ENCODE measurements at regions not wholly inside any gene's neighbourhood (a gene's known extent, or its start where the extent isn't known, plus 50 kb on each side); places are given as distances from the start of the nearest gene placed in this dataset.

DNA sequence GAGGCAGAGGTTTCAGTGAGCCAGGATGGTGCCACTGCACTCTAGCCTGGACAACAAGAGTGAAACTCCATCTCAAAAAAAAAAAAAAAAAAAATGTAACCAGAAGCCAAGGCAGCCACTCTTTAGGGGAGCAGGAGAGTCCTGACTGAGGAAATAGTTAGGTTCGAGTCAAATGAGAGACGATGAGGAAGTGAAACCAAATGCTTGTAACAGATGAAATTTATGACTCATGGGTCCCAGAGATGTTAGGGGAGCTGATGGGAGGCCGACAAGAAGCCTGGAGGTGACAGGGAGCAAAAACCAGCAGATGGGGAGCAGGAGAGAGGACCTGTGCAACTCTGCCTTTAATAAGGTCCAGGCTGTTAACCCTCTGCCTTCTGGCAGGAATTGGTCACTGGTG lies 756.1 kb upstream of the DDX18 start:
- no peaks in the 10 kb centered on the region for H3K4me1 ChIP-seq (replicated peaks)
- H3K9me3 ChIP-seq = no peaks in the 10 kb centered on the region
- no peaks in the 10 kb centered on the region for H3K36me3 ChIP-seq
- TF ChIP-seq, protein P1, sequence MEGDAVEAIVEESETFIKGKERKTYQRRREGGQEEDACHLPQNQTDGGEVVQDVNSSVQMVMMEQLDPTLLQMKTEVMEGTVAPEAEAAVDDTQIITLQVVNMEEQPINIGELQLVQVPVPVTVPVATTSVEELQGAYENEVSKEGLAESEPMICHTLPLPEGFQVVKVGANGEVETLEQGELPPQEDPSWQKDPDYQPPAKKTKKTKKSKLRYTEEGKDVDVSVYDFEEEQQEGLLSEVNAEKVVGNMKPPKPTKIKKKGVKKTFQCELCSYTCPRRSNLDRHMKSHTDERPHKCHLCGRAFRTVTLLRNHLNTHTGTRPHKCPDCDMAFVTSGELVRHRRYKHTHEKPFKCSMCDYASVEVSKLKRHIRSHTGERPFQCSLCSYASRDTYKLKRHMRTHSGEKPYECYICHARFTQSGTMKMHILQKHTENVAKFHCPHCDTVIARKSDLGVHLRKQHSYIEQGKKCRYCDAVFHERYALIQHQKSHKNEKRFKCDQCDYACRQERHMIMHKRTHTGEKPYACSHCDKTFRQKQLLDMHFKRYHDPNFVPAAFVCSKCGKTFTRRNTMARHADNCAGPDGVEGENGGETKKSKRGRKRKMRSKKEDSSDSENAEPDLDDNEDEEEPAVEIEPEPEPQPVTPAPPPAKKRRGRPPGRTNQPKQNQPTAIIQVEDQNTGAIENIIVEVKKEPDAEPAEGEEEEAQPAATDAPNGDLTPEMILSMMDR (IDR thresholded peaks at IDR 0.05) = no peak
- no peak for TF ChIP-seq POLR2AphosphoS5 (IDR thresholded peaks at IDR 0.05)
- no peak for TF ChIP-seq POLR2A (IDR thresholded peaks at IDR 0.05)
- DNase-seq (ENCODE audit: low spot score) = no peak
- WGBS = 71% methylated on average over 3 of the region's 3 CpGs
- no peaks in the 10 kb centered on the region for H3K27me3 ChIP-seq (replicated peaks; ENCODE audit: insufficient read depth)
- H3K27ac ChIP-seq = no peak overlapping the region
- H3K4me3 ChIP-seq = no peak overlapping the region
- intact Hi-C loops (cut with DNase I) = no loop called here

DNA sequence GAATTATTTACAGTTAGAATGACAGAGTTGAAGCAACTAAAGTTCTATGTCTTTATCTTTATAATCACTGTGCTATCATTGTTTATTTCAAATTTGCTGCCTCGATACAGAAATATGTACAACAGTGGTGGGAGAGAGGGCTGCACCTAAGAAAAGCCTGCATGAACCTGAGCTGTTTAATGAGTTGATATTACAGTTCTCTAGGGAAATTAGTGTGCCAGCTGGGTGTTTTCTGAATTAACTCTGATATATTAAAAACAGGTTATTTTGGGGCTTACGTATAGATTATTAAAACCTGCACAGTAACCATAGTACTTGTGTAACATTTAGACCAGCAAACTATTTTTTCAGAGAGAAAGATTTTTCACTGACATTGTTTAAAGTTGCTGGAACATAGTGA lies 750.5 kb upstream of the DDX18 start:
- Histone ChIP-seq H3K27ac (no peak overlapping the region), H3K9me3 (no peaks in the 10 kb centered on the region), H3K36me3 (no peaks in the 10 kb centered on the region), H3K4me1 (replicated peaks) (no peaks in the 10 kb centered on the region), H3K4me3 (no peak overlapping the region), H3K27me3 (replicated peaks; ENCODE audit: insufficient read depth) (no peaks in the 10 kb centered on the region)
- 7% methylated on average over 2 of the region's 2 CpGs for WGBS
- intact Hi-C loops (cut with DNase I) = no loop called here
- no peak for DNase-seq (ENCODE audit: low spot score)
- TF ChIP-seq POLR2AphosphoS5 (IDR thresholded peaks at IDR 0.05) = no peak
- TF ChIP-seq, protein P1 (IDR thresholded peaks at IDR 0.05) = no peak

DNA sequence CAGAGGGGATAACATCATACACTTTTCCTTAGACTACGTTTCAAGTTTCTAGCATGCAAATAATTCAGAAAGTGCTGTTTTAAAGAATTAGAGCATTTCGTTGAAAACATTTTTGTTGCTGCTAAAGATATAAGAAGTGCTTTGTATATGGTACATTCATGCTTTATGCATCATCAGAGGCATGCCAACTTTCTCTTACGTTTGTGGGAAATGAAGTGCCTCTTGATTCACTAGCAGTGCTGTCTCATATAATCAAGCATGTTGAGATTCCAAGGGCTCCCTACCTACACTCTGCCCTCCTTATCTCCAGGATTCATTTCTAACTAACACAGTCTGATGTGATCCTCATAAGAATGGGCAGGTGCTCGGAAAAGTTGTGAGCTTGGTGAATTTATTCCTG lies 748.6 kb upstream of the DDX18 start:
- DNase-seq (ENCODE audit: low spot score) = no peak
- Histone ChIP-seq H3K27ac (no peak overlapping the region), H3K27me3 (replicated peaks; ENCODE audit: insufficient read depth) (no peaks in the 10 kb centered on the region), H3K36me3 (no peaks in the 10 kb centered on the region), H3K4me3 (no peak overlapping the region), H3K9me3 (no peaks in the 10 kb centered on the region), H3K4me1 (replicated peaks) (no peaks in the 10 kb centered on the region)
- TF ChIP-seq POLR2AphosphoS5 (IDR thresholded peaks at IDR 0.05) (no peak), POLR2A (IDR thresholded peaks at IDR 0.05) (no peak)
- TF ChIP-seq, protein P1 (IDR thresholded peaks at IDR 0.05) = no peak
- 70% methylated on average over 4 of the region's 4 CpGs for WGBS
- intact Hi-C loops (cut with DNase I) = no loop called here

DNA sequence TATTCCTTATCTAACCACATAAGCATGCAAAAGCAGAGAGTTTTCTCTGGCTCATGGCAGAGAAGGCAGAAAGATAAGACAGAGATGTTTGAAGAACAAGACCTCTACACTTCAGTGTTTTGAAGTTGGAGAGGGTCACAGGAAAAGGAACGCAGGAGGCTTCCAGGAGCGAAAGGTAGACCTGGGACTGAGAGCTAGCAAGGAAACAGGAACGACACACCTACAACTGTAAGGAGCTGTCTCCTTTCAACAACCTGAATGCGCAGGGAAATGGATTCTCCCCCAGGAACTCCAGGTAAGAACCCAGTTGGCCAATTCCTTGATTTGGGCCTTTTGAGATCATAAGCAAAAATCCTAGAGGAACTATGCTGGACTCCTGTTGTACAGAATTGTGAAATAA lies 746.6 kb upstream of the DDX18 start:
- Histone ChIP-seq H3K4me3 (no peak overlapping the region), H3K36me3 (no peaks in the 10 kb centered on the region), H3K9me3 (no peaks in the 10 kb centered on the region), H3K27ac (no peak overlapping the region), H3K4me1 (replicated peaks) (no peaks in the 10 kb centered on the region), H3K27me3 (replicated peaks; ENCODE audit: insufficient read depth) (no peaks in the 10 kb centered on the region)
- 94% methylated on average over 4 of the region's 4 CpGs for WGBS
- DNase-seq (ENCODE audit: low spot score) = no peak
- intact Hi-C loops (cut with DNase I) = no loop called here
- no peak for TF ChIP-seq POLR2AphosphoS5 (IDR thresholded peaks at IDR 0.05)
- TF ChIP-seq POLR2A (IDR thresholded peaks at IDR 0.05) = no peak
- TF ChIP-seq, protein P1 (IDR thresholded peaks at IDR 0.05) = no peak

DNA sequence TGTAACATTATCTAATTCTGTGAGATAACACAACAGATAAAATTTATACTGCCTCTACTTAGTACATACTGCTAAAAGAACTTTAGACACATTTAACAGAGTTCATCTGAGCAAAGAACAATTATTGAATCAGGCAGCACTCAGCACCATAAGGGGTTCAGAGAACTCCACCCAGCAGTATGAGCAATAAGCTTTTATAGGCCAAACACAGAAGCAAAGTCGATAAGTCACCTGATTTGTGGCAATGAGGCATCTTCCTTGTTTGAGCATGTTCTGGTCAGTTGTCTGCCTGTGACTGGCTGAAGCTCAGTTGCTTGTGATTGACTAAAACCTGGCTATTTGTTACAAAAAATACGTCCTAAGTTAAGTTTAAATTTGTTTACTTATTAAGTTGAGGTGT lies 746.1 kb upstream of the DDX18 start:
- TF ChIP-seq, protein P1 (IDR thresholded peaks at IDR 0.05) = no peak
- no peak for TF ChIP-seq POLR2A (IDR thresholded peaks at IDR 0.05)
- no peak for TF ChIP-seq POLR2AphosphoS5 (IDR thresholded peaks at IDR 0.05)
- Histone ChIP-seq H3K4me1 (replicated peaks) (no peaks in the 10 kb centered on the region), H3K9me3 (no peaks in the 10 kb centered on the region), H3K4me3 (no peak overlapping the region), H3K27ac (no peak overlapping the region), H3K27me3 (replicated peaks; ENCODE audit: insufficient read depth) (no peaks in the 10 kb centered on the region), H3K36me3 (no peaks in the 10 kb centered on the region)
- 28% methylated on average over 2 of the region's 2 CpGs for WGBS
- intact Hi-C loops (cut with DNase I) = no loop called here
- no peak for DNase-seq (ENCODE audit: low spot score)
